GM23338 (cell line): ENCODE measurements at regions not wholly inside any gene's neighbourhood (a gene's known extent, or its start where the extent isn't known, plus 50 kb on each side); places are given as distances from the start of the nearest gene placed in this dataset.

Source experiments
- CREB1 ChIP-seq: fragments of 250-450 bp; sonication (Bioruptor Pico); IDR thresholded peaks from 2 replicates; pipeline ENCODE4 v1.5.0; 2020; ENCODE audit warnings: low read depth, mild to moderate bottlenecking, moderate library complexity
- CTCF ChIP-seq, 2 experiments: fragments of 200-600 bp in 1 of 2; sonication (generic) in 1 of 2; conservative IDR thresholded peaks; 2 replicates each; pipeline versions ENCODE4 v1.5.1 to v1.6.1; 2016 to 2017; ENCODE audit warnings: antibody characterized with exemption in 2 of 2, low read depth in 2 of 2, mild to moderate bottlenecking in 2 of 2, moderate library complexity in 1 of 2
- ETS1 ChIP-seq: IDR thresholded peaks from 2 replicates; pipeline ENCODE4 v1.6.1; 2016; ENCODE audit warnings: antibody characterized with exemption
- EZH2 ChIP-seq: fragments of 200-600 bp; sonication (generic); IDR thresholded peaks from one replicate; pipeline ENCODE4 v1.8.0; 2017; ENCODE audit warnings: antibody characterized with exemption, mild to moderate bottlenecking, low read depth; ENCODE audit not compliant: unreplicated experiment
- EZH2phosphoT487 ChIP-seq: fragments of 200-600 bp; sonication (generic); IDR thresholded peaks from one replicate; pipeline ENCODE4 v1.8.1; 2018; ENCODE audit warnings: antibody characterized with exemption; ENCODE audit not compliant: unreplicated experiment
- JUNB ChIP-seq: IDR thresholded peaks from one replicate; pipeline ENCODE4 v1.6.1; 2016; ENCODE audit warnings: antibody characterized with exemption; ENCODE audit not compliant: unreplicated experiment
- NANOG ChIP-seq: IDR thresholded peaks from 2 replicates; pipeline ENCODE4 v1.6.1; 2016; ENCODE audit warnings: antibody characterized with exemption, borderline replicate concordance
- POLR2AphosphoS5 ChIP-seq: IDR thresholded peaks from 2 replicates; pipeline ENCODE4 v1.6.1; 2016; ENCODE audit warnings: antibody characterized with exemption, low read depth
- REST ChIP-seq: IDR thresholded peaks from one replicate; pipeline ENCODE4 v1.6.1; 2018; ENCODE audit warnings: antibody characterized with exemption; ENCODE audit not compliant: unreplicated experiment
- STAT1 ChIP-seq: IDR thresholded peaks from one replicate; pipeline ENCODE4 v1.6.1; 2016; ENCODE audit warnings: antibody characterized with exemption; ENCODE audit not compliant: unreplicated experiment
- ZNF114 ChIP-seq: fragments of 250-450 bp; sonication (Bioruptor Pico); IDR thresholded peaks from 2 replicates; pipeline ENCODE4 v1.5.0; 2020; ENCODE audit warnings: mild to moderate bottlenecking, moderate library complexity
- ZNF331 ChIP-seq: fragments of 250-450 bp; sonication (Bioruptor Pico); IDR thresholded peaks from 2 replicates; pipeline ENCODE4 v1.5.0; 2020; ENCODE audit warnings: low read depth, mild to moderate bottlenecking, moderate library complexity

- TF ChIP-seq POLR2AphosphoS5, result no peak
- TF ChIP-seq CTCF (conservative IDR thresholded peaks at IDR 0.05; ENCODE audit: low read depth in 2 of 2), result no peak
- no peak for TF ChIP-seq JUNB
- no peak for TF ChIP-seq EZH2
- no peak for TF ChIP-seq EZH2phosphoT487
- no peak for TF ChIP-seq REST
- TF ChIP-seq CREB1 (CRISPR knock-in tag), result no peak
- no peak for TF ChIP-seq ETS1
- TF ChIP-seq NANOG, result no peak
- no peak for TF ChIP-seq STAT1
- TF ChIP-seq ZNF114 (CRISPR knock-in tag), result no peak
- no peak for TF ChIP-seq ZNF331 (CRISPR knock-in tag)
These were observed 459.6 kb upstream of the NECTIN3 start for GRCh38 chr3:110612045-110612444.
